A673 (cell line): ENCODE measurements at regions not wholly inside any gene's neighbourhood (a gene's known extent, or its start where the extent isn't known, plus 50 kb on each side); places are given as distances from the start of the nearest gene placed in this dataset.

ENCODE experiments used
- CTCF ChIP-seq: fragments of 300-800, 200-600 bp; sonication (generic); conservative IDR thresholded peaks from 2 replicates; pipeline ENCODE4 v1.5.1; 2017; ENCODE audit warnings: low read depth, mild to moderate bottlenecking, antibody characterized with exemption, low read length, moderate library complexity, mixed read lengths
- EZH2 ChIP-seq: fragments of 200-600 bp; sonication (generic); IDR thresholded peaks from 2 replicates; pipeline ENCODE4 v1.6.1; 2017; ENCODE audit warnings: borderline replicate concordance, low read depth, mild to moderate bottlenecking, mixed read lengths, antibody characterized with exemption, low read length; ENCODE audit not compliant: poor library complexity, severe bottlenecking

GRCh38 chr5:167248257-167248656, 1043.2 kb upstream of the WWC1 start:
- TF ChIP-seq CTCF = no peak
- no peak for TF ChIP-seq EZH2
